ENCODE measurements at regions not wholly inside any gene's neighbourhood (a gene's known extent, or its start where the extent isn't known, plus 50 kb on each side); places are given as distances from the start of the nearest gene placed in this dataset.

DNA sequence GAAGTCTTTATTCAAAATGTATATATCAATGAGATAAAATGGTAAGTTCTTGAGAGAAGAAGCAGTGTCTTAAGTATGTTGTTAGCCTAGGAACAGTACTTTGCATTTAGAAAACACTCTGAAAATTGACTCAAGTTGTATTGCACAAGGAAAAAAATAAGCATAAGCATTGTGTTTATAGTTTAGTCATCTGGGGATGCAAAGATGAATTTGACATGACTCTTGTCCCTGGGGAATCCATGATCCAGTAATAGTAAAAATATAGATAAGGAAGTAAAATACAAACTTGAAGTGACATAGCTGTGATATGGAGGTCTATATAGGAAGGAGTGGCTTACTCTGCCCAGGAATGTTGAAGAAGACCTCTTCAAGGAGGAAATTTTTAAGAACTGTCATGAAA, 185.0 kb upstream of the PTBP2 start:
- TF ChIP-seq POLR2AphosphoS5 (IDR thresholded peaks at IDR 0.05; ENCODE audit: borderline replicate concordance, low read depth, low read length) (no peak), EZH2 (IDR thresholded peaks at IDR 0.05) (no peak), FOXP2 (optimal IDR thresholded peaks at IDR 0.05; ENCODE audit: control extremely low read depth, extremely low read length, insufficient read depth) (no peak)
- no peaks in the 10 kb centered on the region for H3K36me3 ChIP-seq (ENCODE audit: insufficient read depth, low read length)
- H3K9me3 ChIP-seq (ENCODE audit: low read depth, low read length) = no peaks in the 10 kb centered on the region
- no peak overlapping the region for H3K9ac ChIP-seq (ENCODE audit: insufficient read length)
- H3K4me3 ChIP-seq = no peak overlapping the region
- no peak overlapping the region for H3K27ac ChIP-seq
- no peak for DNase-seq (ENCODE audit: low read depth, low spot score)

GRCh38 chr1:96538111-96538641, 183.4 kb upstream of the PTBP2 start:
- Histone ChIP-seq H3K36me3 (ENCODE audit: insufficient read depth, low read length) (no peaks in the 10 kb centered on the region), H3K4me3 (peak overlapping the region; percentile 68), H3K9me3 (ENCODE audit: low read depth, low read length) (no peaks in the 10 kb centered on the region), H3K9ac (ENCODE audit: insufficient read length) (peak overlapping the region; percentile 61), H3K27ac (peak overlapping the region; percentile 97)
- DNase-seq (ENCODE audit: low read depth, low spot score) = no peak
- TF ChIP-seq POLR2AphosphoS5 (IDR thresholded peaks at IDR 0.05; ENCODE audit: borderline replicate concordance, low read depth, low read length) (0 out of 2 replicates have a peak, but pooled peaks have one; percentile 16), EZH2 (IDR thresholded peaks at IDR 0.05) (no peak)

- Histone ChIP-seq H3K9ac (ENCODE audit: insufficient read length) (peak overlapping the region; percentile 61), H3K9me3 (ENCODE audit: low read depth, low read length) (no peaks in the 10 kb centered on the region), H3K27ac (peak overlapping the region; percentile 97), H3K36me3 (ENCODE audit: insufficient read depth, low read length) (no peaks in the 10 kb centered on the region), H3K4me3 (peak overlapping the region; percentile 68)
- TF ChIP-seq EZH2 (IDR thresholded peaks at IDR 0.05) (no peak), POLR2AphosphoS5 (IDR thresholded peaks at IDR 0.05; ENCODE audit: borderline replicate concordance, low read depth, low read length) (no peak; the same call in 1 of the 2 replicates), FOXP2 (optimal IDR thresholded peaks at IDR 0.05; ENCODE audit: control extremely low read depth, extremely low read length, insufficient read depth) (no peak)
- DNase-seq (ENCODE audit: low read depth, low spot score) = peak; percentile 76
Observed at GRCh38 chr1:96538883-96539282, 182.7 kb upstream of the PTBP2 start.

DNA sequence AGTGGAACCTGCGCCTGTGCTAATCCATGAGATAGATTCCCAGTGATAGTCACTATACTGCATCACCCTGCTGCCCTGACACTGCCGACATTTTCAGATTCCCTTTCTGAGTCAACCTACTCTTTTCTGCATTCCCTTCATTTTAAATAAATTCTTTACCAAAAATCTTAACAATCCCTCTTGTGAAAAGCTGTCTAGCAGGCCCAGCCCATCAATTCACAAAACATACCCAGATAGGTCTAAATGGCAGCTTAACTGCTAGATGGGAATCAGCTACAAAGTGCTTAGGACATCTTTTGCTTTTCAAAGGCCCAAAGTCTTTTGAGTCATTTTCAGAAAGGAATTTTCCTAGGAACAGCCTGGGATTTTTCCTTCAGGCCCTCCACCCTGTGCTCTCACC, 180.1 kb upstream of the PTBP2 start:
- no peak overlapping the region for H3K4me3 ChIP-seq
- no peaks in the 10 kb centered on the region for H3K36me3 ChIP-seq (ENCODE audit: insufficient read depth, low read length)
- H3K9ac ChIP-seq (ENCODE audit: insufficient read length) = no peak overlapping the region
- no peak for TF ChIP-seq FOXP2 (optimal IDR thresholded peaks at IDR 0.05; ENCODE audit: control extremely low read depth, extremely low read length, insufficient read depth)
- no peak for TF ChIP-seq EZH2 (IDR thresholded peaks at IDR 0.05)
- TF ChIP-seq POLR2AphosphoS5 (IDR thresholded peaks at IDR 0.05; ENCODE audit: borderline replicate concordance, low read depth, low read length) = no peak
- H3K27ac ChIP-seq = no peak overlapping the region
- no peaks in the 10 kb centered on the region for H3K9me3 ChIP-seq (ENCODE audit: low read depth, low read length)
- no peak for DNase-seq (ENCODE audit: low read depth, low spot score)

DNA sequence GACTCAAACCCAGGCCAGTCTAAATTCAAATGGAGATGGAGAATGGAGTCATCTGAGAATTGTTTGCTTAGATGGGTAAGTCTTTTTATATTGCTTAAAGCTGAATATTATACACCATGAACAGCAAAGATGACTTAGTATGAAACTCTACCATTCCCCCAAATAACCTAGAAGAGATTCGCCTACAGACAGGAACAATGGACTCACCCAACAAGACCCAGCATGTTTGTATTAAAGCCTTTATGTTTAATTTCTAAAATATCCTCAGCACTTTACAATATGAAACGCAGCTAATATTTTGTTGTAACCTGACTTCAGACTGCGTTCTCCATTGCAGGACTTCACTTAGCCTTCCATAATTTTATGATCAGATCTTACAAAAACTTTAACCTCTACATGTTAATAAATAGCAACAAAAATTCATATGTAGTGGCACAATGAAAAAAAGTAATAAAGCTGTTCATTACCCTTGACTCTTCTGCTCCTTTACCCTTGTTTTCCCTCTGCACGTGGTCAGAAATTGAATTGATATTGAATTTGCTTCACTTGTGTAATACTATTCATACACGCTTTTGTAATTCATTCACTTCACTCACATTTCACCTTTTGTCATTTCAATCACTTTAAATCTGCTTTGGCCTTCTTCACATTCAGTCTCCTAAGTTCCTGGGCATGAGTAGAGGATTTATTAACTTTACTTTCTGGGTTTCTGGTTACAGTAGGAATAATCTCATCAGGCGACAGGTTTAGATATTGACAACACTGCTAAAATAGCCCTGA, 177.3 kb upstream of the PTBP2 start:
- no peak for TF ChIP-seq FOXP2 (optimal IDR thresholded peaks at IDR 0.05; ENCODE audit: control extremely low read depth, extremely low read length, insufficient read depth)
- TF ChIP-seq EZH2 (IDR thresholded peaks at IDR 0.05) = no peak
- no peak for TF ChIP-seq POLR2AphosphoS5 (IDR thresholded peaks at IDR 0.05; ENCODE audit: borderline replicate concordance, low read depth, low read length)
- no peak overlapping the region for H3K9ac ChIP-seq (ENCODE audit: insufficient read length)
- H3K27ac ChIP-seq = no peak overlapping the region

GRCh38 chr1:96544831-96545221, 176.8 kb upstream of the PTBP2 start:
- no peak overlapping the region for H3K27ac ChIP-seq
- TF ChIP-seq FOXP2 (optimal IDR thresholded peaks at IDR 0.05; ENCODE audit: control extremely low read depth, extremely low read length, insufficient read depth) (no peak), EZH2 (IDR thresholded peaks at IDR 0.05) (no peak), POLR2AphosphoS5 (IDR thresholded peaks at IDR 0.05; ENCODE audit: borderline replicate concordance, low read depth, low read length) (no peak)
- no peak overlapping the region for H3K9ac ChIP-seq (ENCODE audit: insufficient read length)
- DNase-seq (ENCODE audit: low read depth, low spot score) = no peak
- H3K9me3 ChIP-seq (ENCODE audit: low read depth, low read length) = no peaks in the 10 kb centered on the region
- H3K4me3 ChIP-seq = no peak overlapping the region
- no peaks in the 10 kb centered on the region for H3K36me3 ChIP-seq (ENCODE audit: insufficient read depth, low read length)

More for the DNA sequence above, 177.3 kb upstream of the PTBP2 start:
- Histone ChIP-seq H3K36me3 (ENCODE audit: insufficient read depth, low read length) (no peaks in the 10 kb centered on the region), H3K4me3 (no peak overlapping the region), H3K9me3 (ENCODE audit: low read depth, low read length) (no peaks in the 10 kb centered on the region)
- DNase-seq (ENCODE audit: low read depth, low spot score) = no peak

DNA sequence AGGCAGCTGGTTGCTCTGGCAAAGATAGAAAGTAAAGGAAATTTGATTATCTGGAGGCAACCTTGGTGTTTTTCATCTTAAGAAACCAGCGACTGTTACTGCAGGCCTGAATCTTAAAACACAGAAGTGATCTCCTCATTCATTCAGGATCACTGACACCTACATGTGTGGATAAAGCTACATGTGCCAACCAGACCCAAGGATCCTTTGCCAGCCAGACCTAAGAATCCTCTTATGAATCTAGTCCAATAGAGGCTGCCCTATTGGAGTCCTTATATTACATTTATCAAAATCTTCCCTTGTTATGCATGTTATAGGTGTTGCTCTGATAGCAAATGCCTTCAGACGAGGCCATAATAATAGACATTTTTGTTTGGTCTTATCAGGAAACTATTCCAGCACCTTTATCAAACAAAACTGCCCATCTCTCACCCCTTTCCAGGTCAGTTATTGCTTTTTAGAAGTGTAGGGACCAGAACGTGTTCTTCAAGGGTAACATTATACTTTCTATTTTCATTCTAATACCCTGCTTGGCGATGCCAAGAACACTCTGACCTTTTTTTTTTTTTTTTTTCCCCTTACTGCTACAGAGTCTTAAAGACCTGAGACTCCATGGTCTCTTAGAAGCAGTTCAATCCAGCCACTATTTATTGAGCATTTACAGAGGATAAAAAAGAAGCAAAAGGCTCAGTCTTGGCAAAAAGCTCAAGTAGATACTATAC, 175.5 kb upstream of the PTBP2 start:
- no peak for DNase-seq (ENCODE audit: low read depth, low spot score)
- Histone ChIP-seq H3K36me3 (ENCODE audit: insufficient read depth, low read length) (no peaks in the 10 kb centered on the region), H3K9me3 (ENCODE audit: low read depth, low read length) (no peaks in the 10 kb centered on the region), H3K9ac (ENCODE audit: insufficient read length) (no peak overlapping the region), H3K27ac (no peak overlapping the region), H3K4me3 (no peak overlapping the region)
- TF ChIP-seq FOXP2 (optimal IDR thresholded peaks at IDR 0.05; ENCODE audit: control extremely low read depth, extremely low read length, insufficient read depth) (no peak), EZH2 (IDR thresholded peaks at IDR 0.05) (no peak), POLR2AphosphoS5 (IDR thresholded peaks at IDR 0.05; ENCODE audit: borderline replicate concordance, low read depth, low read length) (no peak)

- H3K4me3 ChIP-seq = no peak overlapping the region
- H3K9ac ChIP-seq (ENCODE audit: insufficient read length) = no peak overlapping the region
- no peaks in the 10 kb centered on the region for H3K36me3 ChIP-seq (ENCODE audit: insufficient read depth, low read length)
- TF ChIP-seq FOXP2 (optimal IDR thresholded peaks at IDR 0.05; ENCODE audit: control extremely low read depth, extremely low read length, insufficient read depth) (no peak), POLR2AphosphoS5 (IDR thresholded peaks at IDR 0.05; ENCODE audit: borderline replicate concordance, low read depth, low read length) (no peak), EZH2 (IDR thresholded peaks at IDR 0.05) (no peak)
- H3K9me3 ChIP-seq (ENCODE audit: low read depth, low read length) = no peaks in the 10 kb centered on the region
- H3K27ac ChIP-seq = no peak overlapping the region
- DNase-seq (ENCODE audit: low read depth, low spot score) = no peak
Observed at GRCh38 chr1:96550061-96550460, 171.5 kb upstream of the PTBP2 start.

All from SK-N-MC (cell line).